Hematopoietic multipotent progenitor cell treated with erythropoietin and hydrocortisone succinate and interleukin-3 and kit ligand, for 17 days (in vitro differentiated cells): ENCODE measurements at regions not wholly inside any gene's neighbourhood (a gene's known extent, or its start where the extent isn't known, plus 50 kb on each side); places are given as distances from the start of the nearest gene placed in this dataset.
"Not testable (repeated sequence)": the region's sequence is repeated elsewhere in the genome, so short reads cannot be mapped to it uniquely, and the experiment has no call there.

Experiments
- DNase-seq: peaks from one replicate; pipeline ENCODE4 v3.0.0-alpha.2; 2015; ENCODE audit warnings: low spot score

DNA sequence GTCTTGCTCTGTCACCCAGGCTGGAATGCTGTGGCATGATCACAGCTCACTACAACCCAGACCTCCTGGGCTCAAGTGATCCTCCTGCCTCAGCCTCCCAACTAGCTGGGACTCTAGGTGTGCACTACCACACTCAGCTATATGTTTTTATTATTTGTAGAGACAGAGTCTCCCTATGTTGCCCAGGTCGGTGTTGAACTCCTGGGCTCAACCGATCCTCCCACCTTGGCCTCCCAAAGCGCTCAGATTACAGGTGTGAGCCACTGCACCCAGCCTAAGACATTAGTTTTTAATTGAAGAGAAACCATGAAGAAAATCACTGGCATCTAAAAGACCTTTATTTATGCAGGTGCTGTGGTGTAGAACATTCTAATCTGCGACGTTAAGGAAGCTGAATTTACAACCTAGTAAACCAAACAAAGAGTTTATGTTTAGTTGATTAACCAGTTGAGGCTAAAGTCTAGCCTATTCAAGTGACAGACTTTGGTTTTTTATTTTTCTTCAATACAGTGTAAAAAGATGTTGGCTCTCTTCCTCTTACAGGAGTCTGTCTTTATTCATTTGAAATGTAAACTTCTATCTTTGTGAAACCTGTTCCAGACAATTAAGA, 52.5 kb upstream of the NBL1 start:
- no peak for DNase-seq

DNA sequence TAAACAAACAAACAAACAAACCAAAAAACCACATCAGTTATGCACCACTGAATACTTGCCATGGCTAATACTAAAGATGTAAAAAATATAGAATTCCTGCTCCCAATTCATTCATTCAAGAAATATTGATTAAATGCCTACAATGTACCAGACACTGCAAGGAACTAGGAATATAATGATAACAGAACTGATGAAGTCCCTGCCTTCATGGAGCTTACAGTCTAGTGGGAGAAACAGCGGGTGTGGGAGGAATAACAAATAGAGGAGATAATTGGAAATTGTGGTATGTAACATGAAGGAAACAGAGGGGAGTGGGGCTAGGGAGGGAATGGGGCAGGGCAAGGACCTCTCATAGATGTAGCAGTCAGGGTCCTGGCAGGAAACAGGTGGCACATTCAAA, 58.6 kb upstream of the NBL1 start:
- DNase-seq, result no peak

DNA sequence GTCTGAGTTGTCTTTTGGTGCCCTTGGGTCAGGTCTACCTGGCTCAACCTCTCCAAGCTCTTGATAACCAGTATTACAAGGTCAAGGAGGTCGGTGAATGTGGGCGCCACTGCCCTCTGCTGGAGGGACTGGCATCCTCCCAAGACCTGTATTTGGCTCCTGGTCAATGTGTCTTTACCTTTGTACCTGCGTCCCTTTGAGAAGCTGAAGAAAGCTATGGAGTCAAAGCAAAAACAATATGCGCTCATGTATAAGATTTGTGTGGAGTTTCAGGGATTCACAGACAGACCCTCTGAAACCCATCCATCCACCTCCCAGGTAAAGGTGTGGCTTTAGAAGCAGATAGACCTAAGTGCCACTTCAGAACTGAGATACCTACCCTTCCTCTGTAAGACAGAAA, 61.8 kb upstream of the NBL1 start:
- peak; percentile 50 for DNase-seq

DNA sequence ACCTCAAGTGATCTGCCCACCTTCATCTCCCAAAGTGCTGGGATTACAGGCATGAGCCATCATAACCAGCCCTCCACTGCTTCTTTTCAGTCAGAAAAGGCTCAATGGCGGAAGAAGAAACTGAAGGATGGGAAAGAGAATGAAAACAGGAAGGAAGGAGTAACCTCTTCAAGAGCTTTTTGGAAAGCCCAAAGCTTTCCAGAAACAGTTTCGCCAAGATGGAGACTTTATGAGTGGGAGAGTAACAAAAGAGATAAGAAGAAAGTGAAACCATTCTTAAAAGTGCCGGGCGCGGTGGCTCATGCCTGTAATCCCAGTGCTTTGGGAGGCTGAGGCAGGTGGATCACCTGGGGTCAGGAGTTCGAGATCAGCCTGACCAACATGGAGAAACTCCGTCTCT, 62.7 kb upstream of the NBL1 start:
- DNase-seq, result no peak

DNA sequence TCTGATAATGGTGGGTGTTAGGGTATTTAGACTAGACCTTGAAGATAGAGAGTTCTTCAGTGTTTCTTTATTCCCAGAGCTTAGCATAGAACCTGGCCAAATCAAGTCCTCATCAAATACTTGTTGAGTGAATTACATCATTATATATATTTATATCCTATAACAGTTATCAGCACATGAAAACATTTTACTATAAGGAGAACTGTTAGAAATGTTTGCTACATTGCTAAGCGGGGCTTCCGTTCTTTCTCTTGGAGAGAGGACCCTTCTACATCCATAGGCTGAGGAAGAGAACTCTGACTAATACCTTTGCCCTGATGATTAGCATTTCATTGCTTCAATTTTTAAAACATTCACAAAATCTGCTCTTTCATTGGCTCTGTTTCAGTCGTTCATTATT, 66.5 kb upstream of the NBL1 start:
- no peak for DNase-seq

DNA sequence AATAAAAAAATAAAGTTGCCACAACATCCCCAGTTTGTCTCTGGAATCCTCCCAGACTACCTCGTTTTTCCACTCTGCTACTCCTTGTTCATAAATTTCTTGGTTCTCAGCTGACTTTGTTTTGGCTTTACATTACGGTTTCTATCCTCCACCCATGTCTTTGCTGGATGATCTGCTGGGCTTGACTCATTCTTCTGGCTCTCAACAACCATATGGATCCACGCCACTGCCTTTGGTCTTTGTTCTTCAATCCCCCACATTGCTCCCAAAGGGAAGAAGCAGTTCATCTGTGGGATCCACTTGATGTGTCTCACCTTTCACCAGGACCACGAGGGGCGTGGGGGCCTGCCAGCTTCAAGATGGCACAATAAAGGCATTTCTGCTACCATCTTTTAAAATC, 67.1 kb upstream of the NBL1 start:
- no peak for DNase-seq

DNA sequence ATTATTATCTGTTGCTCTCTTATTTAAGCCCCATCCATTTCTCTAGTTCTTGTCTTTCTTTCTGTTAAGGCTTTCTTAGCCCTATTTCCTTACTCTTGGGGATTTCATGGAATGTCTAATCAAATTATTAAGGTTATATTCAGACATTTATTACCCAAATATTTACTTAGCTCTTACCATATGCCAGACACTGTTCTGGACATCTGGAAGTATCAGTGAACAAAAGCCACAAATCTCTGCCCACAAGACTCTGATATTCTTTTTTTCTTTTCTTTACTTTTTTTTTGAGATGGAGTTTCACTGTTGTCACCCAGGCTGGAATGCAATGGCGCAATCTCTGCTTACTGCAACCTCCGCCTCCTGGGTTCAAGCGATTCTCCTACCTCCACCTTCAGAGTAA, 74.3 kb upstream of the NBL1 start:
- DNase-seq, result no peak

DNA sequence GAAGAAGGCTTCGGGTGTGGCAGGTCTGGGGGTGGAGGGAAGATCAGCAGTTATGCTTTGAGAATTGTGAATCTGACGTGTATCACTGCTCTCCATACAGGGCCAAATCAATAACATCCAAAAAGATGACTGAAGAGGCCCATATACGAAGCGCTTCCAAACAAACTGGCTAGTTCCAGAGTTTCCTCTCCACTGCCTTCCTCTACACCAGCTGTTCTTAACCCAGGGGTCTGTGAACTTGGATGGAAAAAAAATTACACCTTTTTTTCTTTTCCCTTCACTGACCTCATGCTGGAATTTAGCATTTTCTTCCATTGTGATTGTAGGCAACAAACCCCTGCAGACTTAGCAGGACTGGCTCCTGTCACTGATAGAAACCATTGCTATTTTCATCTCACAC, 77.1 kb upstream of the NBL1 start:
- DNase-seq, result no peak

DNA sequence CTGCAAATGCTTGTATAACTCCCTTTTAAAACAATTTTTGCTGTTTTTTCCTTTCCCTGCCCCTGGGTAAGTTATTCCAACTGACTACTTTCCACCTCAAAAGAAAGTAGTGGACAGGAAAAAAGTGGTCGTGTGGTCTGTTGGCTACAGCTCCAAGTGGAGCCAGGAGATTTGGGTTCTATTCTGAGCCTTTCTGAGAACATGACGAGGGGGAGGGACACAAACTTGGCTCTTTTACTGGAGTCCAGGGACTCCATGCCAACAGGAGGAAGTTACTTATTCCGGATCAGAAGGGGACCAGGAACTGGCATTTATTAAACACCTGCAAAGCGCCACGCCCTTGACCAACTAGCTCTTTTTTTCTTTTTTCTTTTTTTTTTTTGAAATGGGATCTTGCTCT, 79.0 kb upstream of the CAPZB start:
- no peak for DNase-seq

DNA sequence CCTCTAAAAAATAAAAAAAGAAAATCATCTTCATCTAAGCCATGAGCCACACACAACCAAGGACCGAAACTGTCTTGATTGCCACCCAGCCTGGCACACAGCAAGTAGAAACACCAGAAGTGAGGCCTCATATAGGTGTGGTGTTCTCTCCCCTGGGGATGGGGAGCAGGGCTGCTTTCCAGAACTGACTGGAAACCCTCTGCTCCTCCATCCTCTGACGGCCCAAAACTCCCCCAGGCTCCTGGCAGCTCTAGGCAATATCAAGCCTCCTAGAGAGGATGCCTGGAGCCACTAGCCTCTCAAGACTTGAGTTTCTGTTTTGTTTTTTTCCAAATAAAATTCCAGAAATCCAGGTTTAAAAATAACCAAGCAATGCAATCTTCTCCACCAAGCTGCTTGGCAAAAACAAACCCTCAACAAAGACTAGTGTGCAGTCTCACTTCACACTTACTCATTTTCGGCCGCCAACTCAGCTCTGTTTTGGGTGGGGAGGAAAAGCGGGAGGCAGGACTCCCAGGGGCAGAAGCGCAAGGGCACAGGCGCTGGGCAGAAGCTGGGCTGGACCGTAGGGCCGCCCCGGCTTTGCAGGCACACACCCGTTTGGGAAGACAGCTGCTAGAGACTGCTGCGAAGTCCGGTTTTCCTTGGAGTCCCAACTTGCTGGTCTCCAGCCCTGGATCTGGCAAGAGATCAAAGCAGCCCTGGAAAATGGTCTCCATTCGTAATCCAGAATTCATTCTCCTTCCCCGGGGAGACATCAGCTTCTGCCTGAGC, 78.2 kb upstream of the CAPZB start:
- no peak for DNase-seq

DNA sequence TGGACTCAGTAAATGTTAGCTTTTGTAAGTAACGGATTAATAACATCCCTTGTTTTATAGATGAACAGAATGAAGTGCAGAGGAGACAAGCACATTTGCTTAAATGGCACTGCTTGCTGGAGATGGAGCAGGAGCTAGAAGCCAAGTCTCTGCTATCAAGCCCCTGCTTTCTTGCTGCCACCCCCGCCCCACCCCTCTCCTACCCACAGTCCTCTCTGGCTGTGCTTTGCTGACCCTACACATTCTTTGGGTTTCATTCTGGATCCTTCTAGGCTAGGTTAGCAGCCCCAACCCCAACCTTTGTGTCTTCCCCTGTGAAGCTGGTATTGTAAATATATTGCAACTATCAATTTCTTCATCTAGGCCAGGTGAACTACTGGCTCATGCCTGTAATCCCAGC, 77.5 kb upstream of the CAPZB start:
- DNase-seq, result no peak

DNA sequence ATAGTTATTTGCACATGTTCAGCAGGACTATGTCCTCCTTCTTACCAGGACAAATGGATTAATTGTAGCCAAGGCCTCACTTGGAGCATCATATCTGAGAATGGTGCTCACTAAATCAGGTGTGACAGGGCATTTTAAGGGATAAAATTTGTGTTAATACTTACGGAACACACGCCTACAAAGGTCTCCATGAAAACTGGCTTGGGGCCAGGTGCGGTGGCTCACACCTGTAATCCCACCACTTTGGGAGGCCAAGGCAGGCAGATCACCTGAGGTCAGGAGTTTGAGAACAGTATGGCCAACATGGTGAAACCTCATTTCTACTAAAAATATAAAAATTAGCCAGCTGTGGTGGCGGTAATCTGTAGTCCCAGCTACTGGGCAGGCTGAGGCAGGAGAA, 75.1 kb upstream of the CAPZB start:
- no peak for DNase-seq

DNA sequence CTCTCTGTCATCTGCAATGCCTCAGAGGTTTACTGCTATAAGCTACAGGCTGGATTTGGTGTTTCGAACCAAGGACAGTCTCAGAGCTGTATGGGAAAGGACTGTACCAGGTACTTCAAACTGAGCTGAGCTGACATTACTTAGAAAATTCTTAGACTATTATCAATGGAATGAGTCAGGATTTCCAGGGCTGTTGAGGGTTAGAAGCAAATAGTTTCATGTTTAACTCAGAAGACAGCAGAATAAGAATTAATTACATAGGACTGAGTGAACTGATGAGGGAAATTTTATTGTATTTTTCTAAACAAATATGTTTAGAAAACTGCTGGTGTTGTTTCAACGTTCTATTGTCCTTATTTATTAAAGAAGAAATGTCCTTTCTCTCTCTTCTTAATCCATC, 74.3 kb upstream of the CAPZB start:
- DNase-seq, result no peak

DNA sequence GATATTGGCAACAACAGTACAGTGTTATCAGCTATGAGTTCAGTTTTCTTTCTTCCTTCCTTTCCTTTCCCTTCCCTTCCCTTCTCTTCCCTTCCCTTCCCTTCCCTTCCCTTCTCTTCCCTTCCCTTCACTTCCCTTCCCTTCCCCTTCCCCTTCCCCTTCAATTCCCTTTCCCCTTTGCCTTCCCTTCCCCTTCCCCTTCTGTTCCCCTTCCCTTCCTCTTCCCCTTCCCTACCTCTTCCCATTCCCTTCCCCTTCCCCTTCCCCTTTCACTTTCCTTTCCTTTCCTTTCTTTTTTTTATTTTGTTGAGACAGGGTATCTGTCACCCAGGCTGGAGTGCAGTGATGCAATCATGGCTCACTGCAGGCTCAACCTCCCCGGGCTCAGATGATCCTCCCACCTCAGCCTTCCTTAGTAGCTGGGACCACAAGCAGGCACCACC, 72.3 kb upstream of the CAPZB start:
- no peak for DNase-seq

DNA sequence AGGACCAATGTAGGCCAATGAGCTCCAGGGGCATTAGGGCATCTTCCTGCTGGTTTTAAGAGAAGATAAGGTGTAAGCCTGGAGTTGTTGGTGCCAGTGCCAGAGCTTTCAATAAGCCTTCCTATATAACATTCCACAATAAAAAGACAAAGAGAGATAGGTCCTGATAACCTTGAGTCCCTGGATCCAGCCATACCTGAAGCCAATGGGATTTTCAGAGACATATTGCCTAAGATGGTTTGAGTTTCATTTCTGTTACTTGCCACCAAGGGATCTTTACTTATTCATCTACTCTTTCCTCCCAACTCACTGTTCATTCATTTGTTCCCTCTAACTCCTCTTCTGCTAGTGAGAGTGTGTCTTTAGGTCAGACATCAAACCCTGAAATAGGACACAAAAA, 68.8 kb upstream of the CAPZB start:
- DNase-seq, result no peak

DNA sequence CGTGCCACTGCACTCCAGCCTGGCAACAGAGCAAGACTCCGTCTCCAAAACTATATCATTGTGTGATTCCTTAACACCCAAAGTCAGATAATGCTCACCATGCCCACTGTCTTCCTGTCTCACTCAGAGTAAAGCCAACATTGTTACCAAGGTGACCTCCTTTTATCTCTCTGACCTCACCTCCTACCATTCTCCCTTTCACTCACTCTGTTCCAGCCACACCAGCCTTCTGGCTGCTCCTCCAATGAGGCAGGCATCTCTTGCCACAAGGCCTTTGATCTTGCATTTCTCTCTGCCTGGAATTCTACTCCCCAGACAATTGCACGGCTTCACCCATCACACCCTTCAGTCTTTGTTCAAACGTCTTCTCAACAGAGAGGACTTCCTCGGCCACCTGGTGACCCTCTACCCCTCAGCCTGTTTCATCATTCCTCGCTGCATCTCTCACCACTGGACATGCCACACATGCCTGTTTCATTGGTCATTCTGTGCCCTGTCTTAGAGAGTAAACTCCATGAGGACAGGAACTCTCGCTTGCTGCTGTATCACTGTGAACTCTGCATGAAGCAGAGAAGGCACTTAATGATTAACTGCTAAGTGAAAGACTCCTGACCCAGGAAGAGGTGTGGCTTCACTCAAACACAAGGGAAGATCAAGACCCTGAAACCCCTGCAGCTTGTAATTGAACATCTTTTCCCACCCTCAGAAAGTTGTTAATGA, 67.1 kb upstream of the CAPZB start:
- no peak for DNase-seq

DNA sequence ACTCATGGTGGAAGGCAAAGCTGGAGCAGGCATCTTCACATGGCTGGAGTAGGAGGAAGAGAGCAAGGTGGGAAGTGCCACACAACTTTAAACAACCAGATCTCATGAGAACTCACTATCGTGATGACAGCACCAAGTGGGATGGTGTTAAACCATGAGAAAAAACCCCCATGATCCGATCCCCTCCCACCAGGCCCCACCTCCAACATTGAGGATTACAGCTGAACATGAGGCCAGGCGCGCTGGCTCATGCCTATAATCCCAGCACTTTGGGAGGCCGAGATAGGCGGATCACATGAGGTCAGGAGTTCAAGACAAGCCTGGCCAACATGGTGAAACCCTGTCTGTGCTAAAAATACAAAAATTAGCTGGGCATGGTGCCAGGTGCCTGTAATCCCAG, 66.5 kb upstream of the CAPZB start:
- not testable (repeated sequence) for DNase-seq

DNA sequence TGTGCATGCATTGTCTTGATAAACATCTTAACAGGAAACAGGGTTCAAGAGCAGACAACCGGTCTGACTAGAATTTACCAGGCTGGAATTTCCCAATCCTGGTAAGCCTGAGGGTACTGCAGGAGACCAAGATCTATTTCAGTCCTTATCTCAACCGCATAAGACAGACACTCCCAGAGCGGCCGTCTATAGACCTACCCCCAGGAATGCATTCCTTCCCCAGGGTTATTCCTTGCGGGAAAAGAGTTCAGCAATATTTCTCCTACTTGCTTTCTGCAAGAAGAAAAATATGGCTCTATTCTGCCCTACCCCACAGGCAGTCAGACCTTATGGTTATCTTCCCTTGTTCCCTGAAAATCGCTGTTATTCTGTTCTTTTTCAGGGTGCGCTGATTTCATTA, 65.1 kb upstream of the CAPZB start:
- not testable (repeated sequence) for DNase-seq

DNA sequence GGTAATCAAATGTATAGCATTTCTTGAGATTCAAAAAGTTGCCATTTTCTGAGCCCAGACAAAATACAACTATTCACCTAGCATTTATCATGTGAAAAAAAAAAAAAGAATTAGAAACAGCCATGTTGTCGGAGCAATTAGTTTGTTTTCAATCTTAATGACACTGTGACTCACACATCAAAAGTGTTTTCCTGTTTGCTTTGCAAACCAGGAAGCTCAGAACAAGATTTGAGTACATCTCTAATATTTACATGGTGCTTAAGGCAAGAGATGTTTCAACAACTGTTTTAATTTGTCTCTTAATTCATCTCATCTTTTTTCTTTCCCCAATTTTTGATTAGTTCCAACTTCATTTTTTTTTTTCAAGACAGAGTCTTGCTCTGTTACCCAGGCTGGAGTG, 62.5 kb upstream of the CAPZB start:
- DNase-seq, result no peak

DNA sequence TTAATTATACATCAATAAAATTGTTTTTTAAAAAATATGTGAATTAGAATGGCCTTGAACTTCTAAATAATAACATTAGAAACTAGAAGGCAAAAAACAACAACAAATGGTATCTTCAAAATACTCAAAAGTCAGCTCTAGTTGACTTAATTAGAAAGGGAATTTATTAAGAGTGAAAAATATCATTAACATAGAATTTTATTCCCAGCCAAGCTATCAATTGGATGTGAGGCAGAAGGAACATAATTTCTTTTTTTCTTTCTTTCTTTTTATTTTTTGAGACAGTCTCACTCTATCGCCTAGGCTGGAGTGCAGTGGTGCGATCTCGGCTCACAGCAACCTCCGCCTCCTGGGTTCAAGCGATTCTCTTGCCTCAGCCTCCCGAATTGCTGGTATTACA, 51.2 kb upstream of the CAPZB start:
- no peak for DNase-seq

DNA sequence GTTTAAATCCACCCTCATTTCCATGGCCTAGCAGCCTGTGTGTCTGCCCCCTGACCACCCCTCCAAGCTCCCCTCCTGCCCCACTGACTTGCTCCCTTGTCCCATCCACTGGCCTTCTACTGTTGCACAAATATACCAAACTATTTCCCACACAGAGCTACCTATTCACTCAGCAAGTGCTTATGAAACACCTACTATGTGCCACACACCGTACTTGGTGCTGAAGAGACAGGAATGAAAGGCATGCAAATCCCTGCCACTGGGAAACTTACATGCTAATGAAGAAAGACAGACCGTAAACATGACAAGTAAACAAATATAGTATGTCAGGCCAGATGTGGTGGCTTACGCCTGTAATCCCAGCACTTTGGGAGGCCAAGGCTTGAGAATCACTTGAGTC, 49.9 kb upstream of the CAPZB start:
- no peak for DNase-seq
